Endothelial cell of hepatic sinusoid (primary cell): ENCODE measurements at regions not wholly inside any gene's neighbourhood (a gene's known extent, or its start where the extent isn't known, plus 50 kb on each side); places are given as distances from the start of the nearest gene placed in this dataset.
"Not testable (repeated sequence)": the region's sequence is repeated elsewhere in the genome, so short reads cannot be mapped to it uniquely, and the experiment has no call there.

ENCODE experiments used
- in situ Hi-C: cut with HindIII; loops from 2 replicates; pipeline ENCODE4 v1.10.0; 2017; ENCODE audit warnings: low sequenced_read_pairs

GRCh38 chr18:9042766-9043481 lies 59.6 kb upstream of the NDUFV2 start:
- in situ Hi-C loops, result no loop called here

- in situ Hi-C loops, result no loop called here
Observed at GRCh38 chr18:9043581-9043980, 58.9 kb upstream of the NDUFV2 start.

DNA sequence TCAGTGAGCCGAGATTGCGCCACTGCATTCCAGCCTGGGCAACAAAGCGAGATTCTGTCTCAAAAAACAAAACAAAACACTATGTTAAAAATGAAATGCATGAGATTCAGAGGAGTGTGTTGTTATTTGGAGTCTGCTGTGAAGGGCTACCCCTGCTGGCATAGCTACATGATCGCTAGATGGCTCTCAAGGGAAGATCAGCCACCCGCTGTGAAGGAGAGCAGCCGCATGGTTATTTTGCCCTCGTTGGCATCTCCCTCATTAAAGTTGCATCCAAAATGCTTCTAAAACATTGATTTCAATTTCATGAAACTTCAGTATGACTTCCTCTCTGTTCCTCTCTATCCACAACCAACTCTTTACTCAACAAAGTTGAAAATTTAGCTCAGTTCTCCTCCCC lies 54.8 kb upstream of the NDUFV2 start:
- in situ Hi-C loops, result no loop called here

DNA sequence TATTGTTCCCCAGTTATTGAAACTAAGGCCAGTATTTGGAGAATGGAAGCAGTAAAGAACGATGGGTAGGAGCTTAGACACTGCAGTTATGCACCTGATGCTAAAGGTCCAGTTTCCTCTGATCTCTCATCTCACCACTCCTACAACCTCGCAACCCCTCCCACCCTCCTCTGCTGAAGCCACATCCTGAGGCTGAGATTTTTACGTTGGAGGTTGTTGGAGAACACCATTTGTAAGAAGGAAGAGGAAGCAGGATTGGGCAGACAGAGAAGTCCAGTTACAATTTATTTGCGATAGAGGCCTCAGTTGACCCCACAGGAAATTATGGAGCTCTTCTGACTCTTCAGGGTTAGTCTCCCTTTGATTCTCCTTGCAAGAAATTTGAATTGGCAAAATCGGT lies 54.3 kb upstream of the NDUFV2 start:
- in situ Hi-C loops, result no loop called here

GRCh38 chr18:9048808-9049494 lies 53.5 kb upstream of the NDUFV2 start:
- in situ Hi-C loops, result no loop called here

GRCh38 chr18:9049495-9049809 lies 53.0 kb upstream of the NDUFV2 start:
- in situ Hi-C loops, result no loop called here

- in situ Hi-C loops, result not testable (repeated sequence)
Observed at GRCh38 chr18:9050628-9051284, 51.7 kb upstream of the NDUFV2 start.
